GM23338 (cell line): ENCODE measurements at regions not wholly inside any gene's neighbourhood (a gene's known extent, or its start where the extent isn't known, plus 50 kb on each side); places are given as distances from the start of the nearest gene placed in this dataset.
A peak's percentile ranks its signal among the peaks of the same experiment; 100 is the strongest.

Experiments used
- ATAC-seq: fragments of 200-7000 bp; cut with Tn5 transposase; 3 replicates; pipeline ENCODE4 v1.9.1; 2020
- DNase-seq: peaks from one replicate; pipeline ENCODE4 v3.0.0-alpha.2; 2015; ENCODE audit warnings: low spot score
- H2AFZ ChIP-seq: fragments of 200-600 bp; sonication (generic); 2 replicates; pipeline ENCODE4 v1.8.0; 2016; ENCODE audit warnings: antibody characterized with exemption, mild to moderate bottlenecking, moderate library complexity
- H3F3A ChIP-seq: fragments of 200-600 bp; sonication (generic); replicated peaks from 2 replicates; pipeline ENCODE4 v1.8.0; 2017; ENCODE audit warnings: antibody characterized with exemption, mixed run types, low read depth
- H3K27ac ChIP-seq: fragments of 200-600 bp; sonication (generic); 2 replicates; pipeline ENCODE4 v1.6.1; 2016; ENCODE audit warnings: low read depth
- H3K27me3 ChIP-seq: fragments of 200-600 bp; sonication (generic); 2 replicates; pipeline ENCODE4 v1.8.0; 2016; ENCODE audit warnings: mild to moderate bottlenecking, mixed run types, moderate library complexity; ENCODE audit not compliant: insufficient read depth
- H3K36me3 ChIP-seq: fragments of 200-600 bp; sonication (generic); 2 replicates; pipeline ENCODE4 v1.8.0; 2016; ENCODE audit warnings: mild to moderate bottlenecking; ENCODE audit not compliant: insufficient read depth
- H3K4me1 ChIP-seq: fragments of 200-600 bp; sonication (generic); 2 replicates; pipeline ENCODE4 v1.8.0; 2016; ENCODE audit warnings: mild to moderate bottlenecking, moderate library complexity; ENCODE audit not compliant: insufficient read depth
- H3K4me2 ChIP-seq: fragments of 200-600 bp; sonication (generic); 2 replicates; pipeline ENCODE4 v1.7.1; 2017; ENCODE audit warnings: mixed run types
- H3K4me3 ChIP-seq: fragments of 200-600 bp; sonication (generic); 2 replicates; pipeline ENCODE4 v1.6.1; 2016; ENCODE audit warnings: mixed run types
- H3K79me2 ChIP-seq: fragments of 200-600 bp; sonication (generic); replicated peaks from 2 replicates; pipeline ENCODE4 v1.8.0; 2017; ENCODE audit warnings: mild to moderate bottlenecking; ENCODE audit not compliant: insufficient read depth
- H3K9me2 ChIP-seq: fragments of 200-600 bp; sonication (generic); 2 replicates; pipeline ENCODE4 v1.8.0; 2017; ENCODE audit not compliant: insufficient read depth
- H4K20me1 ChIP-seq: fragments of 200-600 bp; sonication (generic); replicated peaks from 2 replicates; pipeline ENCODE4 v1.8.0; 2017; ENCODE audit warnings: mild to moderate bottlenecking; ENCODE audit not compliant: insufficient read depth
- H3K27ac Mint-ChIP-seq: 2 replicates; pipeline ENCODE4 v1.8.0; 2020; ENCODE audit warnings: inconsistent platforms, mild to moderate bottlenecking, moderate library complexity, mixed read lengths
- H3K27me3 Mint-ChIP-seq: 3 replicates; pipeline ENCODE4 v1.8.0; 2022; ENCODE audit warnings: low read depth, mild to moderate bottlenecking, moderate library complexity, mixed read lengths, inconsistent platforms; ENCODE audit not compliant: insufficient read depth, poor library complexity
- H3K36me3 Mint-ChIP-seq: 3 replicates; pipeline ENCODE4 v1.8.0; 2021; ENCODE audit warnings: low read depth, mild to moderate bottlenecking, inconsistent platforms, moderate library complexity, mixed read lengths
- H3K4me1 Mint-ChIP-seq: 3 replicates; pipeline ENCODE4 v1.8.0; 2020; ENCODE audit warnings: mild to moderate bottlenecking, inconsistent platforms, mixed read lengths
- H3K4me3 Mint-ChIP-seq: 3 replicates; pipeline ENCODE4 v1.8.0; 2021; ENCODE audit warnings: moderate library complexity, mild to moderate bottlenecking, inconsistent platforms, mixed read lengths
- H3K9me3 Mint-ChIP-seq: 3 replicates; pipeline ENCODE4 v1.8.0; 2020; ENCODE audit warnings: moderate library complexity, mild to moderate bottlenecking, inconsistent platforms, mixed read lengths
- CREB1 ChIP-seq: fragments of 250-450 bp; sonication (Bioruptor Pico); IDR thresholded peaks from 2 replicates; pipeline ENCODE4 v1.5.0; 2020; ENCODE audit warnings: low read depth, mild to moderate bottlenecking, moderate library complexity
- CTCF ChIP-seq, 2 experiments: fragments of 200-600 bp in 1 of 2; sonication (generic) in 1 of 2; conservative IDR thresholded peaks; 2 replicates each; pipeline versions ENCODE4 v1.5.1 to v1.6.1; 2016 to 2017; ENCODE audit warnings: antibody characterized with exemption in 2 of 2, low read depth in 2 of 2, mild to moderate bottlenecking in 2 of 2, moderate library complexity in 1 of 2
- ETS1 ChIP-seq: IDR thresholded peaks from 2 replicates; pipeline ENCODE4 v1.6.1; 2016; ENCODE audit warnings: antibody characterized with exemption
- EZH2 ChIP-seq: fragments of 200-600 bp; sonication (generic); IDR thresholded peaks from one replicate; pipeline ENCODE4 v1.8.0; 2017; ENCODE audit warnings: antibody characterized with exemption, mild to moderate bottlenecking, low read depth; ENCODE audit not compliant: unreplicated experiment
- EZH2phosphoT487 ChIP-seq: fragments of 200-600 bp; sonication (generic); IDR thresholded peaks from one replicate; pipeline ENCODE4 v1.8.1; 2018; ENCODE audit warnings: antibody characterized with exemption; ENCODE audit not compliant: unreplicated experiment
- JUNB ChIP-seq: IDR thresholded peaks from one replicate; pipeline ENCODE4 v1.6.1; 2016; ENCODE audit warnings: antibody characterized with exemption; ENCODE audit not compliant: unreplicated experiment
- NANOG ChIP-seq: IDR thresholded peaks from 2 replicates; pipeline ENCODE4 v1.6.1; 2016; ENCODE audit warnings: antibody characterized with exemption, borderline replicate concordance
- POLR2AphosphoS5 ChIP-seq: IDR thresholded peaks from 2 replicates; pipeline ENCODE4 v1.6.1; 2016; ENCODE audit warnings: antibody characterized with exemption, low read depth
- REST ChIP-seq: IDR thresholded peaks from one replicate; pipeline ENCODE4 v1.6.1; 2018; ENCODE audit warnings: antibody characterized with exemption; ENCODE audit not compliant: unreplicated experiment
- STAT1 ChIP-seq: IDR thresholded peaks from one replicate; pipeline ENCODE4 v1.6.1; 2016; ENCODE audit warnings: antibody characterized with exemption; ENCODE audit not compliant: unreplicated experiment
- ZNF114 ChIP-seq: fragments of 250-450 bp; sonication (Bioruptor Pico); IDR thresholded peaks from 2 replicates; pipeline ENCODE4 v1.5.0; 2020; ENCODE audit warnings: mild to moderate bottlenecking, moderate library complexity
- ZNF331 ChIP-seq: fragments of 250-450 bp; sonication (Bioruptor Pico); IDR thresholded peaks from 2 replicates; pipeline ENCODE4 v1.5.0; 2020; ENCODE audit warnings: low read depth, mild to moderate bottlenecking, moderate library complexity
- ZNF462 ChIP-seq: fragments of 250-450 bp; sonication (Bioruptor Pico); IDR thresholded peaks from 2 replicates; pipeline ENCODE4 v1.5.0; 2020; ENCODE audit warnings: mild to moderate bottlenecking, moderate library complexity

- Histone ChIP-seq H3K36me3 (no peaks in the 10 kb centered on the region), H3K4me3 (peak overlapping the region; percentile 34), H3K79me2 (no peaks in the 10 kb centered on the region), H4K20me1 (no peaks in the 10 kb centered on the region), H3K9me2 (no peaks in the 10 kb centered on the region), H3F3A (no peaks in the 10 kb centered on the region), H3K27ac (no peak overlapping the region), H3K4me1 (peaks cover 26% of the 10 kb centered on the region), H2AFZ (peak overlapping the region; percentile 56), H3K4me2 (peak overlapping the region; percentile 66), H3K27me3 (no peaks in the 10 kb centered on the region)
- H3K4me3 Mint-ChIP-seq, result peak overlapping the region; percentile 41
- no peaks in the 10 kb centered on the region for H3K9me3 Mint-ChIP-seq
- H3K4me1 Mint-ChIP-seq, result peaks cover 35% of the 10 kb centered on the region
- no peak overlapping the region for H3K27ac Mint-ChIP-seq
- no peaks in the 10 kb centered on the region for H3K36me3 Mint-ChIP-seq
- no peak for TF ChIP-seq EZH2
- TF ChIP-seq STAT1, result no peak
- no peak for TF ChIP-seq ZNF462 (CRISPR knock-in tag)
- TF ChIP-seq CREB1, result no peak
- no peak for TF ChIP-seq CTCF (conservative IDR thresholded peaks at IDR 0.05; ENCODE audit: low read depth in 2 of 2)
- no peak for TF ChIP-seq ZNF114
- no peak for TF ChIP-seq EZH2phosphoT487
- no peak for TF ChIP-seq POLR2AphosphoS5
- TF ChIP-seq REST, result no peak
- TF ChIP-seq ZNF331 (CRISPR knock-in tag), result no peak
- no peak for TF ChIP-seq NANOG
- no peak for TF ChIP-seq JUNB
- no peak for TF ChIP-seq ETS1
- DNase-seq (peak; percentile 37), ATAC-seq (peak; percentile 56)
- peaks cover 4% of the 10 kb centered on the region for H3K27me3 Mint-ChIP-seq
These were observed 68.7 kb upstream of the KCNG1 start for GRCh38 chr20:51091406-51092195.
